Activated naive CD4-positive, alpha-beta T cell treated with anti-CD3 and anti-CD28 coated beads, Interleukin-2, amount 50 U/mL, for 16 hours (primary cell): ENCODE measurements at regions not wholly inside any gene's neighbourhood (a gene's known extent, or its start where the extent isn't known, plus 50 kb on each side); places are given as distances from the start of the nearest gene placed in this dataset.
"Not testable (repeated sequence)": the region's sequence is repeated elsewhere in the genome, so short reads cannot be mapped to it uniquely, and the experiment has no call there.

Experiments
- DNase-seq: peaks from one replicate; pipeline ENCODE4 v3.0.0-alpha.2; 2020

GRCh38 chr5:99544356-99544755, 615.5 kb upstream of the CHD1 start:
- no peak for DNase-seq

- DNase-seq: no peak
Measured at GRCh38 chr5:99543841-99544240, 615.0 kb upstream of the CHD1 start.

- not testable (repeated sequence) for DNase-seq
Measured at GRCh38 chr5:99534241-99534640, 605.4 kb upstream of the CHD1 start.

- DNase-seq: not testable (repeated sequence)
Measured at GRCh38 chr5:99521666-99522065, 592.9 kb upstream of the CHD1 start.

GRCh38 chr5:99515864-99516490, 587.2 kb upstream of the CHD1 start:
- not testable (repeated sequence) for DNase-seq

- DNase-seq: not testable (repeated sequence)
Measured at GRCh38 chr5:99510237-99510866, 581.5 kb upstream of the CHD1 start.

GRCh38 chr5:99509064-99509463, 580.3 kb upstream of the CHD1 start:
- not testable (repeated sequence) for DNase-seq

GRCh38 chr5:99495456-99495855, 566.6 kb upstream of the CHD1 start:
- not testable (repeated sequence) for DNase-seq

GRCh38 chr5:99478450-99478849, 549.6 kb upstream of the CHD1 start:
- DNase-seq: not testable (repeated sequence)

- not testable (repeated sequence) for DNase-seq
Measured at GRCh38 chr5:99473328-99473727, 544.5 kb upstream of the CHD1 start.

GRCh38 chr5:99471726-99472125, 542.9 kb upstream of the CHD1 start:
- not testable (repeated sequence) for DNase-seq

GRCh38 chr5:99471178-99471577, 542.4 kb upstream of the CHD1 start:
- not testable (repeated sequence) for DNase-seq

- not testable (repeated sequence) for DNase-seq
Measured at GRCh38 chr5:99470636-99471035, 541.8 kb upstream of the CHD1 start.

- DNase-seq: no peak
Measured at GRCh38 chr5:99460701-99461100, 531.9 kb upstream of the CHD1 start.

GRCh38 chr5:99453196-99453595, 524.4 kb upstream of the CHD1 start:
- no peak for DNase-seq

- DNase-seq: no peak
Measured at GRCh38 chr5:99449786-99450185, 521.0 kb upstream of the CHD1 start.

- no peak for DNase-seq
Measured at GRCh38 chr5:99445805-99446204, 517.0 kb upstream of the CHD1 start.

- no peak for DNase-seq
Measured at GRCh38 chr5:99441235-99441634, 512.4 kb upstream of the CHD1 start.

- DNase-seq: no peak
Measured at GRCh38 chr5:99438619-99439018, 509.8 kb upstream of the CHD1 start.

- DNase-seq: no peak
Measured at GRCh38 chr5:99437986-99438385, 509.2 kb upstream of the CHD1 start.

GRCh38 chr5:99423396-99423795, 494.6 kb upstream of the CHD1 start:
- DNase-seq: not testable (repeated sequence)

GRCh38 chr5:99418640-99419039, 489.8 kb upstream of the CHD1 start:
- not testable (repeated sequence) for DNase-seq

GRCh38 chr5:99410386-99410785, 481.6 kb upstream of the CHD1 start:
- DNase-seq: not testable (repeated sequence)

- DNase-seq: not testable (repeated sequence)
Measured at GRCh38 chr5:99404764-99405302, 476.0 kb upstream of the CHD1 start.
